ENCODE measurements at regions not wholly inside any gene's neighbourhood (a gene's known extent, or its start where the extent isn't known, plus 50 kb on each side); places are given as distances from the start of the nearest gene placed in this dataset.
A peak's percentile ranks its signal among the peaks of the same experiment; 100 is the strongest.

DNA sequence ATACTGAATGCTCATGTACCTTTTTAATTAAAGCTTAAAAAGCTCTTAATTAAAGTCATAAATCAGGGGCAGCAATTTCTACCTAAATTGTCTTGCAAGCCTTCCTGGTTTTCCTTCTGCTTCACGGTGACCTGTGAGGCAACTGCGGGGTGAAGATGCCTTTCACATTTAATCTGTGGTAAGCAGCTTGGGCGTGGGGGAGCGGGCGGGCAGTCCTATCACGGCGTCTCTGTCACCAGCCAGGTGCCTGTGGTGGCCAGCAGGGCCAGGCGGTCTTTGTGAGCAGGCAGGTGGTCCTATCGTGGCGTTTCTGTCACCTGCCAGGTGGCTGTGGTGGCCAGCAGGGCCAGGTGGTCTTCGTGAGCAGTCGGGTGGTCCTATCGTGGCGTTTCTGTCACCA, 269.2 kb upstream of the PPP2R2D start:
- H3K4me2 ChIP-seq: no peak overlapping the region
- DNase-seq (ENCODE audit: low read depth in 1 of 2, low spot score in 1 of 2) (no peak), ATAC-seq (no peak), FAIRE-seq (no peak)
- no peaks in the 10 kb centered on the region for H3K4me1 ChIP-seq
- H3K27ac ChIP-seq: no peak overlapping the region
- ChIA-PET CTCF (no interaction called here), POLR2A (no interaction called here)
- TF ChIP-seq MAZ (IDR thresholded peaks at IDR 0.05; ENCODE audit: borderline replicate concordance, low read depth, low read length): no peak
- TF ChIP-seq, protein P1, sequence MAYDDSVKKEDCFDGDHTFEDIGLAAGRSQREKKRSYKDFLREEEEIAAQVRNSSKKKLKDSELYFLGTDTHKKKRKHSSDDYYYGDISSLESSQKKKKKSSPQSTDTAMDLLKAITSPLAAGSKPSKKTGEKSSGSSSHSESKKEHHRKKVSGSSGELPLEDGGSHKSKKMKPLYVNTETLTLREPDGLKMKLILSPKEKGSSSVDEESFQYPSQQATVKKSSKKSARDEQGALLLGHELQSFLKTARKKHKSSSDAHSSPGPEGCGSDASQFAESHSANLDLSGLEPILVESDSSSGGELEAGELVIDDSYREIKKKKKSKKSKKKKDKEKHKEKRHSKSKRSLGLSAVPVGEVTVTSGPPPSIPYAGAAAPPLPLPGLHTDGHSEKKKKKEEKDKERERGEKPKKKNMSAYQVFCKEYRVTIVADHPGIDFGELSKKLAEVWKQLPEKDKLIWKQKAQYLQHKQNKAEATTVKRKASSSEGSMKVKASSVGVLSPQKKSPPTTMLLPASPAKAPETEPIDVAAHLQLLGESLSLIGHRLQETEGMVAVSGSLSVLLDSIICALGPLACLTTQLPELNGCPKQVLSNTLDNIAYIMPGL (CRISPR knock-in tag; IDR thresholded peaks at IDR 0.05; ENCODE audit: borderline replicate concordance): no peak
- H3K4me3 ChIP-seq: no peak overlapping the region
- WGBS (ENCODE audit: missing lambda C conversion rate): 42% methylated on average over 7 of the region's 14 CpGs
- 0 out of 3 replicates have a peak, but pooled peaks cover 5% of the 10 kb centered on the region for H3K9me3 ChIP-seq

DNA sequence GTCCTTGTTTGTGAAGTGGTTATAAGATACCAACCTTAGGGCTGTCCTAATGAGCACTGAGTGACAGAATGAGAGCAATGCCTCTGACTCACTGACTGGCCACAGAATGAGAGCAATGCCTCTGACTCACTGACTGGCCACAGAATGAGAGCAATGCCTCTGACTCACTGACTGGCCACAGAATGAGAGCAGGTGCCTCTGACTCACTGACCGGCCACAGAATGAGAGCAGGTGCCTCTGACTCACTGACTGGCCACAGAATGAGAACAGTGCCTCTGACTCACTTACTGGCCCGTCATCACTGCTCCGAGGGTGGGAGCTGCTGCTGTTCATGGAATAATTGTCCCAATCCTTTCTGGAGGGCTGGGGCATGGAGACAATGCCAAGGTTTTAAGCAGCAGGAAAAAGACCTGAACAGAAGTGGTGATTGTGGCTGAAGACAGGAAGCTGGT, 265.2 kb upstream of the PPP2R2D start:
- no peak overlapping the region for H3K4me3 ChIP-seq
- H3K9me3 ChIP-seq: peaks cover 20% of the 10 kb centered on the region; the same call in 1 of the 3 replicates
- TF ChIP-seq JUNB (IDR thresholded peaks at IDR 0.05): 0 out of 2 replicates have a peak, but pooled peaks have one; percentile 29
- TF ChIP-seq ZSCAN20 (CRISPR knock-in tag; IDR thresholded peaks at IDR 0.05): no peak
- no peak for TF ChIP-seq CBX8 (IDR thresholded peaks at IDR 0.05)
- TF ChIP-seq FOSL2 (IDR thresholded peaks at IDR 0.05): no peak; the same call in 1 of the 2 replicates
- peak; percentile 59 for TF ChIP-seq FOSL2 (CRISPR knock-in tag; IDR thresholded peaks at IDR 0.05)
- no peak for TF ChIP-seq PHF8 (IDR thresholded peaks at IDR 0.05; ENCODE audit: borderline replicate concordance, low read depth)
- TF ChIP-seq NFE2L2 (conservative IDR thresholded peaks at IDR 0.05; ENCODE audit: low read length): no peak
- H3K27ac ChIP-seq: no peak overlapping the region
- CTCF ChIA-PET: no interaction called here
- WGBS (ENCODE audit: missing lambda C conversion rate): 0% methylated on average over 3 of the region's 3 CpGs
- DNase-seq (ENCODE audit: low read depth in 1 of 2, low spot score in 1 of 2) (peak in 1 of 2 experiments; percentile 51), ATAC-seq (peak in 1 of 2 experiments; percentile 72; a peak in 3 of 6 replicates), FAIRE-seq (no peak)
- POLR2A ChIA-PET: no interaction called here
- H3K4me2 ChIP-seq: no peak overlapping the region
- no peaks in the 10 kb centered on the region for H3K4me1 ChIP-seq

DNA sequence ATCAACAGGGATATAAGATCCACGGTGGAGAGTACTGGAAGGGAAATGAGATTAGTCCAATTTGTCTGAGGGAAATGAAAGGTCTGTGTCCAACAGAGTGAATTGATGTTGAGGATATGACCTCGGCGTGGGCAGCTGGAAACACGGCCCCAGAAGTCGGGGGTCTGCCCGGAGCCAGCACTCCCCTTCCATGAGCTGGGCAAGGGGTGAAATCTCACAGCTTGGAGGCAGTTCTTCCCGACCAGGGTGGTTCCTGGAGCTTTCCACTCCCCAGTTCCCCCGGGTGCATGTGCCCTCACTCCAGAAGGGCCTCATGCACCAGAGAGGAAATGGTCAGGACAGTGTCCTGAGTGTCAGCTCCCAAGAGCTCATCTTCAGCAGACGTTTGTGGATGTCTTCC, 264.7 kb upstream of the PPP2R2D start:
- ChIA-PET POLR2A (no interaction called here), CTCF (no interaction called here)
- WGBS (ENCODE audit: missing lambda C conversion rate): 27% methylated on average over 7 of the region's 9 CpGs
- no peak overlapping the region for H3K4me3 ChIP-seq
- no peak overlapping the region for H3K27ac ChIP-seq
- no peaks in the 10 kb centered on the region for H3K4me1 ChIP-seq
- ATAC-seq (no peak), FAIRE-seq (no peak), DNase-seq (ENCODE audit: low read depth in 1 of 2, low spot score in 1 of 2) (no peak)
- no peak overlapping the region for H3K4me2 ChIP-seq
- peaks cover 24% of the 10 kb centered on the region; the same call in 1 of the 3 replicates for H3K9me3 ChIP-seq
- no peak for TF ChIP-seq MAZ (IDR thresholded peaks at IDR 0.05; ENCODE audit: borderline replicate concordance, low read depth, low read length)
- TF ChIP-seq FOSB (CRISPR knock-in tag; IDR thresholded peaks at IDR 0.05): no peak
- TF ChIP-seq PHF8 (IDR thresholded peaks at IDR 0.05; ENCODE audit: borderline replicate concordance, low read depth): no peak
- no peak for TF ChIP-seq RFX5 (IDR thresholded peaks at IDR 0.05)
- TF ChIP-seq RNF2 (IDR thresholded peaks at IDR 0.05; ENCODE audit: borderline replicate concordance, low read depth): no peak
- no peak for TF ChIP-seq RARB (CRISPR knock-in tag; IDR thresholded peaks at IDR 0.05)
- TF ChIP-seq POLR2A (IDR thresholded peaks at IDR 0.05; ENCODE audit: low read length): no peak
- no peak for TF ChIP-seq ZC3H11A (IDR thresholded peaks at IDR 0.05)
- TF ChIP-seq HEYL (CRISPR knock-in tag; IDR thresholded peaks at IDR 0.05): no peak
- no peak for TF ChIP-seq ZFP36 (IDR thresholded peaks at IDR 0.05; ENCODE audit: borderline replicate concordance, partially characterized antibody)

DNA sequence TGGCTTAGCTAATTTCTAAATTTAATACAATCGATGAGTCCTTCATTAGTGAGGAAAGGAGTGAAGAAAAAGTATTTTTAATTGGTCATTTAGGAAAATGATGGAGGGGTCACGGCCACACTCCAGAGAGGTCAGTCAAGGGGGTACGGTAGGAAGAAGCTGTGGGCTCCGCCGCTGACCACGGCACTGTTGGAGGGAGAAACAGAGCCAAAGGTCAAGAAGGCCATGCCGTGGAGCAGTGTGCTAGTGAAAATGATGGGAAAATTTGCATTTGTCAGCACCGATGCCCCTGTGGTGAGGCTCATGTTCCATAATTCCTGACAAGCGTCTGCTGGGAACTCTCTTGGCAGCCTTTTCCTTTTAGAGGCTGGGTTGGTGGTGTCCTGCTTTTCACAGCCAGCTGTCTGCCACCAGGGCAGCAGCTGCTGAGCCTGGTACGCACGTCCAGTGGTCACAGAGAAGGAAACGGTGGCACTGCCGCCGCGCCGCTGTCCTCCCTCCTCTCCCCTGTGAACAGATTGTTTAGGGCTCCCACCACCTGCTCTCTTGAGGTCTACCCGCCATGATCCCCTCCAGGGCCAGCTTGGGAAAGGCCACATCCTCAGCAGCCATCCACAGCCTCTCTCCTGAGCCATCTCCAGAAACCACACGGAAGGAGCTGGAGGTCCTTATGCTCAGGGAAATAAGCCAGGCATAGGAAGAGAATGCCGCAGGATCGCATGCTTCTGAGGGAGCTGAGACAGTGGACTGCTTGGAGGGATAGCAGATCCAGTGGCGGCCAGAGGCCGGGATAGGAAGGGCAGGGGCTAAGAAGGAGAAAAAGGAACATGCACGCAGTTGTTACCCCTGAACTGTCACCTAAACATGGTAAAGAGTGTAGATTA, 263.7 kb upstream of the PPP2R2D start:
- H3K4me1 ChIP-seq: no peaks in the 10 kb centered on the region
- H3K4me3 ChIP-seq: no peak overlapping the region
- ChIA-PET CTCF (interaction anchor here (0.6 kb wide), 1 partner anchor 386 kb away, joined by 3 read pairs; no protein-coding TSS in a partner anchor), POLR2A (no interaction called here)
- WGBS (ENCODE audit: missing lambda C conversion rate): 50% methylated on average over 22 of the region's 23 CpGs
- ATAC-seq (no peak), FAIRE-seq (no peak), DNase-seq (ENCODE audit: low read depth in 1 of 2, low spot score in 1 of 2) (no peak)
- no peak overlapping the region for H3K27ac ChIP-seq
- TF ChIP-seq JUNB (IDR thresholded peaks at IDR 0.05) (no peak), RAD21 (conservative IDR thresholded peaks at IDR 0.05 in 1 of 2, IDR thresholded peaks at IDR 0.05 in 1 of 2) (no peak), FOSL2 (IDR thresholded peaks at IDR 0.05) (no peak), FOSL2 (CRISPR knock-in tag; IDR thresholded peaks at IDR 0.05) (no peak), HOXB13 (CRISPR knock-in tag; IDR thresholded peaks at IDR 0.05; ENCODE audit: low read depth) (no peak), ZNF302 (CRISPR knock-in tag; IDR thresholded peaks at IDR 0.05) (no peak)
- no peak overlapping the region for H3K4me2 ChIP-seq
- H3K9me3 ChIP-seq: peaks cover 24% of the 10 kb centered on the region; the same call in 1 of the 3 replicates
